M059J (cell line): ENCODE measurements at regions not wholly inside any gene's neighbourhood (a gene's known extent, or its start where the extent isn't known, plus 50 kb on each side); places are given as distances from the start of the nearest gene placed in this dataset.
A peak's percentile ranks its signal among the peaks of the same experiment; 100 is the strongest.

Experiments used
- DNase-seq: peaks from one replicate; pipeline ENCODE4 v3.0.0-alpha.2; 2012; ENCODE audit warnings: low read depth

DNA sequence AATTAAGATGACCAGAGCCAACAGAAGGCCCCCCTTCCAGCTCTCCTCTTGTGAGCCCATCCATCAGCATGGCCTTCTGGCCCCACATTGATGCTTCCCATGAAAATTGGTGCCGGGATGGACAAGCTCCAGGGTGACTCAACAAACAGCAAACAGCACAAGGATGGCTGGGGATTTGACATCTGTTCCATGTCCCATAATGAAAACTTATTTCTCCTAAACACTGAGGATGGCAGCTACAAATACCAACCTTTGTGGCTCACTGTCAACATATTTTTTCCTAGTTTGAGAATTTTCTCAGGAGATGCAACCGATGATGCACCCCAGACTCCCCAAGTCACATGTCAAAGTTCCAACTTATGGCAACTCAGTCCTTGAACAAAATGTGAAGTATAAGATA, 169.6 kb upstream of the SIX2 start:
- peak; percentile 37 for DNase-seq

DNA sequence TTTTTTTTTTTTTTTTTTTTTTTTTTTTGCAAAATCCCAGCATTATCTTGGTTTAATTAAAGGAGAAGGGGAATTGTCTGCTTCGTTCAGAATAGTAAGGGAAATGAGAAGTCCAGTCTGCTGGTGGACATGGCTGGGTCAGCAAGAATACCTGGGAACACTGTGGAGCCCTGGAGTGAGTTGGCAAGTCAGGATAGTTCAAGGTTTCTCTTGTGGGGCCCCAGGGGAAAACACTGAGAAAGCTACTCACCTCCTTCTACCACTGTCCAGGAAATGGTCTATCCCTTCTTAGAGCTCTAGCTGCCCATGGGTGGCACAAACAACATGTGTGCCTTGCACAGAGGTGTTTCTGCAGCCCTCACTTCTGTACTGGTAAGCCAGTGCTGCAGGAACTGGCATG, 169.1 kb upstream of the SIX2 start:
- peak; percentile 42 for DNase-seq

GRCh38 chr2:45177870-45178269, 168.6 kb upstream of the SIX2 start:
- DNase-seq = peak; percentile 94

- DNase-seq = no peak
Observed at GRCh38 chr2:45176390-45176789, 167.1 kb upstream of the SIX2 start.

DNA sequence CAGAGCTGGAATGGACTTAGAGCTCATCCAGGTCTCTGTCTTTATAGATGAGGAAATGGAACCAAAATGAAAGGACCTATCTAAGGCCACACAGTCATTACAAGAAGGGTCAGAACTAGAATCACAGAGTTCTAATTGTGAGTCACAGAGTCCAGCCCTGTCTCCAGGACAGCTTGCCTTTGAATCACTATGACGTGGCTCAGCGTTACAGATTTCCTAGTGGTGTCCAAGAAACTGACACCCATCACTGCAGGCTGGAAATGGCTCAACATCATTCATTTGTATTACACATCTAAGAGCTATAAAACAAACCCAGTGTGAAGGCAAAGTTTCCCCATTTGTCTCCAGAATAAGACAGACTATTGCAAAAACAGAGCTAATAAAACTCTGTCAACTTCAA, 164.3 kb upstream of the SIX2 start:
- peak; percentile 95 for DNase-seq

- no peak for DNase-seq
Observed at GRCh38 chr2:45172760-45173392, 163.6 kb upstream of the SIX2 start.

GRCh38 chr2:45172142-45172541, 162.9 kb upstream of the SIX2 start:
- DNase-seq = no peak

GRCh38 chr2:45171136-45171501, 161.9 kb upstream of the SIX2 start:
- DNase-seq = no peak

DNA sequence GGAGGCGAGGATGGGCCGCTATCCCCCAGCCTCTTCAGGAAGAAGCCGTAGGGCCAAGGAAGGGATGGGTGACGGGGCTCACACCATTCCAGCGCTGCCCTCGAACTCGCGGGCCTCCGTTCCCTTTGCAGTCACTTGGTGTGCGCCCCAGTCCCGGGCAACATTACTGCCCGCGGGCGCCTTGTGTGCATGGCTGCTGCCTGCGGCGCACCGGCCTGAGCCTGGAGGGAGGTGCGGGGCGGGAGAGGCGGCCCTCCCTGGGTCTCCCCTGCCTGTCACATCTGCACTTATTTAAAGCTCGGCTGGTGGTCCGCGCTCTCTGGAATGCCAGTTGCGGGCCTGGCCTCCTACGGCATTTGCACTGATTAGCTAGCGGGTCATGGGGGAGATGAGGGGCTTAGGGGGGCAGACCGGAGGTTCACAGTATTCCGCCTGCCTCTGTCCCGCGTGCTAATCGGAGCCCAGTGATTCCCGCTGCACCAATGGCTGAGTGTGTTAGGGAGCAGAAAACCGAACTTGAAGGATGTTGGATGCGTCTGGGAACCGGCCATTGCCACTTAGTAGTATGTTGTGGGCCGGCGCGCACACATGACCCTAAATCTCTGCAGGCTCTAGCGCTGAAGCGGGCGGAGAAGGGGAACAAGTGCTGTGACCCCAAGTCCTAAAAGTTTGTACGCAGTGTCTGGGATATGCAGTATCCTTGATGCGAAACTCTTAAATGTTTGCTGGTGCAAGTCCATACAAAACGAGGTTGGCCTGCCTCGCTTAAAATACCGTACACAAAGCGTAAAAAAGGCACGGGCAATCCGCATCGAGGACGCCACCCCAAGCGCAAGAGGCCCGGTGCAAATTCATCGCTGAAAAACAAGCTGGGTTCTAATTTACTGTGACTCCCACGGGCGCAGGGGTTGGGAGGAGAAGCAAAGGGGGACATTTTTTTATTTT, 161.2 kb upstream of the SIX2 start:
- DNase-seq = no peak

DNA sequence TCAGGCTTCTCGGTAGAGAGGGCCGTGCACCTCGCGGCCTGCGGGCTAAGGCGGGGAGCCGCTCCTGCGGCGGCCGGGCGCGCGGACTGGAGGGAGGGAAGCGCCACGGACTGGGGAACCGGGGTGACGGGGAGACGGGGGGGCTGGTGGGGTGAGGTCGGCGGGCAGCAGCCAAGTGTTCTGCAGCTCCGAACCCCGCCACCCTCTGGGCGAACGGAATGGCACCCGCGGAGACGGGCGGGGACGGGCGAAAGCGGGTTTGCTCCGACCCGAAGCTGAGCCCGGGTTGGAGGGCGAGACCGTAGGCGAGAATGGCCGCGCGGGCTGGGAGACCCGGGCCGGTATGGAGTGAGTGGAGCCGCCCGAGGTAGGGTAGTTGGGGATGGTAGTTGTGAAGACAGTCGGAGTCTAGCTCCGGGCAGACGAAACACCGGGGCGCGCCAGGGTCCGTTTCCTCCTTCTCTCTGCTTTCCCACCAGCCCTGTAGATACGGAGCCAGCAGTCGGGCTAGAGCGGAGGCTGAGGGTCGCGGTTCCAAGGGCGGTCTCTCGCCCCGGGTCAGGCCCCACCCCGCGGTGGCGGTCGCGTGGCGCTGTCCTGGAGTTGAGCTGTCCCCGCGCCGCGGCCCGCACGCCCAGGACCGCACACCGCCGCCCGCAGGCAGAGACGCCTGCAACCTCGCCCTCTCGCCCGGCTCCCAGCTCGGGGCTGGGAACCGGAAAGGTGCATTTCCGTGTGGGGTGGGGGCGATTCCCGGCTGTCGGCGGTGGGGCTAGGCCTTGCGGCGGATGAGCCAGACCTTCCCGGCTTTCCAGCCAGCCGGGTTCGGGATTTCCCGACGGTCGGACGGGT, 160.3 kb upstream of the SIX2 start:
- DNase-seq = no peak

DNA sequence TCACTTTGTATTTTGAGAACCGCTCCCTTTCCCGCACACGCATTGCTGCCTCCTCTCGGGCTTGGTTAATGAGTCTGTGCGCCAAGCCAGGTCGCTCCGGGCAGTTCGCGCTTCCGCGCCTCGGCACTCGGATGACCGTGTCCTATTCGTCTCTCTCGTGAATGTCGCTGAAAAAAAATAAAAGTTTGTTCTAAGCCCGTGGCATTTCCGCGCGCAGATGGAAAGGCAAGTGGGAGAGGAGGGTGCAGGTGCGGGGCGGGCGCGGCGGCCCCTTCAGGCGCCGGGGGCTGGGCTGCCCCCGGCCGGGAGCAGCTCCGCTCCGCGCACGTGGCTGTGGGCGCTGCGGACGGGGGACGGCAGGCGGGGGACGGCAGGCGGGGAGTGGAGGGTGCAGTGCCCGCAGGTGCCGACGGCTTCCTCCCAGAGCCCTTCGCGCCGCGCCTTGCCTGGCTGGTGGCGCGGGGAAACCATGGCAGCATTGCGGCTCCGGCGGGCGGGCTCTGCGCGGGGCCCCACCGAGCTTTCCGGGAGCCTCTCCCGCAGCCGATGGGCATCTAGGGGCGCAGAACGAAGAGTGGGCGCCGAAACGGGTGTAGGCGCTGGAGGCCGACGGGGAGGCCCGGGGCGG, 159.6 kb upstream of the SIX2 start:
- DNase-seq = peak; percentile 23

DNA sequence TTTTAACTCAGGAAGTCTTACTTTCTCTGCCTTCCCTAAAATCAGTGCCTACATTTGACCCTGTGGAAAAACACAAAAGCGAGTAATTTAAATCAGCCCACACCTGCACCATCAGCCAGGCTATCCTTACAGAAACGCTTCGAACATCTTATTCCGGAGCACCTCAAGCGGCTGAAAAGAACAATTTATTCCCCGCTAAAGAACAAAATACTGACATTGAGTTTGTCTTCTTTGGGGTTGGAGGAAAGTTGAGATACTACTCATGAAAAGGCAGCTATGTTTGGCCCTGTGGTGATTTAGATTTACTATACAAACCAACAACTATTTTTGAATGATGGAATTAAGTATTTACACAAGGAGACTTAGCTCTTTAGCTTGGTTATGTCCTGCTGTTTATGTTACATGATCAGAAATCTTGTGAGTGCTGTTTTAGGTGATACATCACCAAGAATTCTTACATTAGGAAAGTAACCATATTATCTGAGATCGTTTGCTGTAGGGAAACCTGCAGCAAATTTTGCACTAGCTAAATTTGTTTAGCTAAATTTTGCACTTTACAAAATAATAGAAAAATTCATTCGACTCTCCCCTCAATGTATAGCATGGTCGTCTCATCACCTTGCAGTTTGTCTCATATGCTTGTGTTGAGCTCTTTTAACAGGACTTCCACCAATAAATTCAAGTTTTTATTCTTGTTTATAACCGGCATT, 158.8 kb upstream of the SIX2 start:
- DNase-seq = no peak

DNA sequence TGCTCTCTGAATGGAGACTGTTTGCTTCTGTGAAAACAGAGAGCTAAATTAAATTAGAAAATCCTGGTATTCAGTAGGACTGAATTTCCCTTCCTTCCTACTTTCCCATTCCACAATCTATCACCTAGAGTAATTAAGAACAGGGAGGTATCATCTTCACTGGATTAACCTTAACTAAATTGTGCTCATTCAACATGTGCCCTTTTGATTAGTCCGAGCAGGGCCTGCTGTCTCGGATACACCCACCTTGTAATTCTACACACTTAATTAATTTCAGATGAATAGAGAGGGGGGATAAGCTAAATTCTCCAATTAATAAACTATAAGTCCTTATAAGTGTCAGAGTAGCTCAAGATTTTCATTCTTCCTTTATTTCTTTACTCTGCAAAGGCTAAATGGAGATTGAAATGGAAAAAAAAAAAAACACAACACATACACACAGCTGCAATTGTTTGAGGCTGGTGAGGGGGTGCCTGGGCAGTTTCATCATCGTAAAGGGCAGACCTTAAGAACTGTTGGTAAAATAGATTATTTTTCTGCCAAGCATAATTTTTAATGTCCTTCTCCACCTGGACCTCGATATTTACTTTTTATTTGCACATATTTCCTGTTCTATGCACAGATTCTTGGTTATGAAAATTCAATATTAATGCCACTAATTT, 157.1 kb upstream of the SIX2 start:
- no peak for DNase-seq

DNA sequence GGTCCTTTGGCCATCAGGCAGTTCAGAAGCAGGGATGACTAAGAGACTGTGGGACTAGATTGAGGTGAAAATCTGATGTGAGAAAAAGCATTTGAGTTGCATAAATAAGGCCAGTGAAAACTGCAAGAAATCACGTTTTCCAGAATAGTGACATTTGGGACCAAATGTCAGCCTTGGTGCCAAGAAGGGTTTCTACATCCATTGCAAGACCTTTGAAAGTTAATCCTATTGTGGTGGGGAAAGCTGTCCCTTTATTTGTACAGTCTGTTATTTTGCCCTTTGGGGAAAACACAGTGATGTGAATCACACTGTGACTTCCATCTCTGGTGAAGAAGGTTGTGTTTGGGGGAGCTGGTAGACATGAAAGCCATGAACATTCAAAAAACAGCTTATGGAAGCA, 153.5 kb upstream of the SIX2 start:
- DNase-seq = no peak

GRCh38 chr2:45156605-45157004, 147.4 kb upstream of the SIX2 start:
- no peak for DNase-seq

DNA sequence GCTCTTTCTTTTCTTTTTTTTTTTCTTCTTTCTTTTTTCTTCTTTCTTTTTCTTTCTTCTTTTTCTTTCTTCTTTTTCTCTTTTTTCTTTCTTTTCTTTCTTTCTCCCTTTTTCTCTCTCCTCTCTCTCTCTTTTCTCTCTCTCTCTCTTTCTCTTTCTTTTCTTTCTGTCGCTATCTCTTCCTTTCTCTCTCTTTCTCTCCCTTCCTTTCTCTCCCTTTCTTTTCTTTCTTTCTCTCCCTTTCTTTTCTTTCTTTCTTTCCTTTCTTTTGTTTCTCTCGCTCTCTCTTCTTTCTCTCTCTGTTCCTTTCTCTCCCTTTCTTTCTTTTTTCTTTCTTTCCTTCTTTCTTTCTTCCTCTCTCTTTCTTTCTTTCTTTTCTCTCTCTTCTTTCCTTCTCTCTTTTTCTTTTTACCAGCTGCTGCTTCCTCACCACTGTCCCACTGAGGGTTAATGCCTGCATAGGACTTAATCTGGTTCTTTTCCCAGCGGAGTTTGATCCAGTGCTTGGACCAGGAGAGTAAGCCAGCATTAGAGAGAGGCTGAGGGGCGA, 145.4 kb upstream of the SIX2 start:
- no peak for DNase-seq

DNA sequence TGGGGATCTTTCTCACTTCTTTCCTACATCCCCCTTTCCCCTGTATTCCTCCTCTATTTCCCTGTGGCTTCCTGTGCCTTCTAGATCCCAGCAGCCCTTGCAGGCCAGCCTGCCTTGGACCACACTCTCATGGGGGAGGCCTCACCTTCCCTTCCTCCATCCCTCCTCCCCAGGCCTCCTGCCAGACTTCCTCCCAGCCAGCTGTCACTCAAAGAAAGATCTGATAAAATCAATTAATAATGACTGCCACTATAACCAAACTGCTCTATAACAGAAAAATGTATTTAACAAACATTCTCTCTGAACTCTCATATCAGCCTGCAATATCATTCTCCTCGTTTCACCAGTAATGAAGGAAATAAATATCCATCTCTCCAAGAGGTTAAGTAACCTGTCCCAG, 144.9 kb upstream of the SIX2 start:
- no peak for DNase-seq

- DNase-seq = no peak
Observed at GRCh38 chr2:45153121-45153520, 143.9 kb upstream of the SIX2 start.

DNA sequence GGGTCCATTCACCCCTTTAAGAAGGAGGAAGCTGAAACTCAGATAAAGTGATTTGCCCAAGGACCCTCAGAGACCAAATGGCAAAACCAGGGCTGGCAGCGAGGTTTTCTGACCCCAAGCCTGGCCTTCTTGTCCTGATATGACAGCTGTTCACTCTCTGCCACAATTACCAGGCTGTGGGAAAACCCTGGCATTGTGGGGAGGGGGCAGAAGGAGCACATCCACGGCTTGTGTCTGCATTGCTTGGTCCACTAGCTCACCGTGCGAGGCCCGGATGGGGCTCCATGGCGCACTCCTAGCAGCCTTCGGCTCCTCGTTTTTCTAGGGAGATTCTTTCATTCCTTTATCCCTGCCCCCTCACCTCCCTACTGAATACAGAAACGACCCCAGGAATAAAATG, 143.4 kb upstream of the SIX2 start:
- DNase-seq = no peak

GRCh38 chr2:45145073-45145899, 136.0 kb upstream of the SIX2 start:
- no peak for DNase-seq
